Activated CD4-positive, alpha-beta T cell treated with anti-CD3 and anti-CD28 coated beads, Interleukin-10, Interleukin-2, amounts not matched to agents 100 ng/mL and 50 ng/mL, durations not matched to agents 16 hours and 8 hours (primary cell): ENCODE measurements at regions not wholly inside any gene's neighbourhood (a gene's known extent, or its start where the extent isn't known, plus 50 kb on each side); places are given as distances from the start of the nearest gene placed in this dataset.
"Not testable (repeated sequence)": the region's sequence is repeated elsewhere in the genome, so short reads cannot be mapped to it uniquely, and the experiment has no call there.

Source experiments
- DNase-seq: peaks from one replicate; pipeline ENCODE4 v3.0.0-alpha.2; 2020

DNA sequence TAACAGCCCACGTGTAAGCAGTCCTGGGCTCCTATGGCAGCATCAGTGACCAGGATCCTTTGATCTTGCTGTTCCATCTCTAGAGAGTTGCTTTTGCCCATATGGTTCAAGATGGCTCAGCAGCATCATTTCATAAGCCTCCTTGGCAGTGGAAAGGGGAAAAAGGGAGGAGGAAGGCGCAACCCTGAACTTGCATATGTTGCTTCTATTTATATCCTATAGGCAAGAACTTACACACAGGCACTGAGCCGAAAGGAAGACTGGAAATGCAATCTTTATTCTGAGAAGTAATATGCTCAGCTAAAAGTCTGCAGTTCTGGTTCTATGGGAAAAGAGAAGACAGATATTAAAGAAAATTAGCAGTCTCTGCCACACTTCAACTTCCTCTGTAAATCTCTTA lies 167.7 kb upstream of the PLXNC1 start:
- no peak for DNase-seq

DNA sequence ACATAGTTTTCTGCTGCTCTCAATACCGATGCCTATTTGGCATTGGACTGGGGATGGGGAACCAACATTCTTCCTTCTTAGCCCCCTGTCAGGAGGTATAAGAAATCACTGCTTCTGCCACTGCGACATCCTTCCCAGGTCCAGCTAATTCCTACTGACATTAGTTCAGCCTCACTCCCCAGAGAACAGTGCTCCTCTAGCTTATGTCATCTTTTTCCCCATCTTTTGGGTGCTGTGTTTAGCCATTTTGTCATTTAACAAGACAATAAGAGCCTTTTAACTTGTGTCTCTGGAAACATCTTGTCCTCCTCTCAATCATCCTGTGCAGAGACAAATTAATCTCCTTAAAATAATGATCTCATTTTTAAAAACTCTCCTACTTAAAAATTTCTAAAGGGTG lies 167.0 kb upstream of the PLXNC1 start:
- no peak for DNase-seq

DNA sequence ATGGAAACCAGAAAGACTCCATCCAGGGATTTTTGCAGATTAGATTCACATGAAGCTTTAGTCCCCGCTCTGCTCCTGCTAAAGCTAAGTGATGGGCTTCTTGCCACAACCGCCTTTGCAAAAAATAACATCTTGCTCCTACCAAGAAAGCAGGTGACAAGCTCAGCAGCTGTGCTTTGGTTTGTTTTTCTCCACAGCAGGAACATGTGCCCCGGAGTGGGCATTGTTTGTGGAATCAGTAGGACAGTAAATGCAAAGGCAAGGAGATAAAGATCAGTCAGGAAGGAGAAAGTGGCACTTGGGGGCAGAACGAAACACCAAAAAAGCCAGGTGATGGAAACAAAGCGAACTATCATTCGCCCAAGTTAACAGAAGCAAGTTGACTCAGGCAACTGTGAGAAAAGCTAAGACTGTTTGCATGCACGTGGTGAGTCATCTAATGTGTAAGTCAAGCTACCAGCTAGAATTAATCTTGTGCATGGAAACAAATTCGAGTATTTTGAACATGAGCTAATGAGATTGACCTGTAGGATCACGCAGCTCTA lies 165.5 kb upstream of the PLXNC1 start:
- peak; percentile 58 for DNase-seq

DNA sequence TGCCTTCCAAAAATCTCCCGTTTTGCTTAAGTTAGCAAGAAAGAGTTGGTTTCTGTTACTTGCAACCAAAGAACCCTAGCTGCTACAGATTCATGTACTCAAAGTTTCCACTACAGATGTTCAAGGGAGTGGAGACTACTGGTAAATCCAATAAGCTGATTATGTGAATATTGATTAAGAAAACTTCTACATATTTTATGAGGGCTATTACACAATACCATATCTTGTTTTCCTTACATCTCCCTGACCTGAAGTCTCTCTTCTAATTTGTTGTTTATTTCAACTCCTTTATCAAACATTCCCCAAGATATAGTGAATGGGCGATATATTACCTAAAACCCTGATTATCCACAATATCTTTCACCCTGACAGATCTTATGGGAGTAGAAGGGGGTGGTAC lies 164.4 kb upstream of the PLXNC1 start:
- no peak for DNase-seq

DNA sequence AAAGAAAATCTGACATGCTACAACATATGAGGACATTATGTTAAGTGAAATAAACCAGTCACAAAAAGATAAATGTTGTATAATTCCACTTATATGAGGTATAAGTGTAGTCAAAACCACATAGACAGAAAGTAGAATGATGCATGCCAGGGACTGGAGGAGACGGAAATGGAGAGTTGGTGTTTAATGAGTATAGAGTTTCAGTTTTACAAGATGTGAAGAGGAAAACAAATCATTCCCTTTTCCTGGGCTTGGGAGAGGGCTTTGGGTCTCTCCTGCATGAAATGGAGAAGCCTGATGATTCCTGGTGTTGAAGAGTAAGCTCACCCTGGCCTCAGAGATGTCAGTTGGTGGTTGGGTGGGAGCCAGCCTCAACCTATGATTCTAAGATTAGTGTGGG lies 158.4 kb upstream of the PLXNC1 start:
- no peak for DNase-seq

DNA sequence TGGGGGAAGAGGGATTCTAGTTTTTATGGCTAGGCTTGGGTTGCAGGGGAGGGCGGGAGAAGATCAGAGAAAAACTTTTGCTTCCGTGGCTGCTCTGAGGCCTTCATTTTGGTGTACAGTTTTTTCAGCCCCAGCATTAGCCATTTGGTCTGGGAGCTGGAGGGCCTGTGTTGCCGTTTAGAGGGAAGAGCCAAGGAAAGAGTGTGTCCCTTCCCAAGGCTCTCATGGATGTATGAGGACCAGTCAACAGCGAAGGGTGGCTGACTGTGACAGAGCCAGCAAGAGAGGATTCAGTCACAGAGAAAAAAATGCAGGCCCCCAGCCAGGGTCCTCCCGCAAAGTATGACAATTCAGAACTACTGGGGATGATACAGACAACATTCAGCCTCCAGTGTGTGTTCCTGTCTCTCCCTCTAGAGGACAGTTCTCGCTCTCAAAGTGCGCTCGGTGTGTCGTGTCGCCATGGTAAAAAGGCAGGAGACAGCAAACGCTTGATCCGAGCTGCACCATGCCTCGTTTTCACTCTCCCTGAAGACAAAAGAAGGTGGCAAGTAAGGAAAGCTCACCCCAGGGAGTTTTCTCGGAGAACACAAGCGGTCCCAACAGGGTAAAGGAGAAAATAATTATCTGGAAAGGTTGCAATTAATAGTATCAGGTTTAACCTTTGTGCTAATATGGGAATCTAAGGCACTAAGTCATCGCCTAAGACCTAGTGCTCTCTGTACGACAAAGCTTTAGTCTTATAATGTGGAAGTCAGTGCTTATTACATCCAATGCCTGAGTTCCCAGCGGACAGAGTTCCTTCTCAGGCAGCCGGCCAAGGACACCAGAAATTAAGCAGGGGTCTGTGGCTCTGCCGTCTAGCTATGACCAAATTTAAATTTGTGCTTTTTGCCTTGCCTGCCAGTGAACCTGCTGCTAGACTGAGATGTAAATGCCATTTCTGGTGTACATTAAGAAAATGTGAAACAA lies 157.3 kb upstream of the PLXNC1 start:
- DNase-seq: no peak

DNA sequence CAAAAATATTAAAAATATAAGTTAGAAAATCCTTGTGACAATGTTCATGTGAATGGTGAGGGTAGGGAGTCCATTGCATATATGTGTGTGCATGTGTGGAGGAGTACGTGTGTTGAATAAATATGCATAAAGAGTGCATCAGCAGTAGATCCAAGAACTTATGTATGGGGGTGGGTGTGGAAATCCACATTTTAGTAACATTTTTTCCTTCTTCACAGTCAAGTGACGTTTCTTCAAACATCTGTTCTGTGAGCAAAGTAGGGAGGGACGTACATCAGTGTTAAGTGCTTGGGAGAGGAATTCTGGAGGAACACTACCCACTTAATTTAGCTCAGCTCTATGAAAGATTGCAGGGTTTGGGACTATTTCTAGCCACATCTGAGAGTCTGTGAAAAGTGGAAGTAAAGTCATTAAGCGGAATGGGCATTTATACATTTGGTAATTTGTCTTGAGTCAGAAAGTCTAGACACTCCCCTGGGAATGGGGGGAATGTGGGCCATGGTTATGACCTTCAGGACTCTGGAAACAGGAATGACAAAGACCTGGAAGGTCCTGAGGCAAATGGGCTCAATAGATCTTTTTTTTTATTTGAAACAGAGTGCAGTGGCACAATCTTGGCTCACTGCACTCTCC lies 156.4 kb upstream of the PLXNC1 start:
- DNase-seq: no peak

DNA sequence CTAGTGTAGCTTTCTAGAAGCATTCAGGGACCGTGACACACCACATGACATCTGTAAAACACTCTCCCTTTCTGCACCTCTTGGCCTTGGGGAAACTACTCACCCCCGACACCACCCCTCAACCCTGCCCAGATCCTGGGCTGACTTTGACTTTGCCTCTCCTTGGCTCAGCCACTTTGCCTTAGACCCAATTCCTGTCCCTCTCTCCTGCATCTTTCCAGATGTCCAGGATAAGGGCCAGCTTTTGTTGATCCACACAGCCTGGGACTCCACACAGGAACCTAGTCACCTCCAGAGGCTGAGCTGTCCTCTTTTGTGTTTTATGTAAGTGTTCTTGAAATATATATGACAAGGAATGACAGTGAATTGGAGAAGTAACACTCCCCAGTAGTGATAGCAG lies 153.7 kb upstream of the PLXNC1 start:
- no peak for DNase-seq

DNA sequence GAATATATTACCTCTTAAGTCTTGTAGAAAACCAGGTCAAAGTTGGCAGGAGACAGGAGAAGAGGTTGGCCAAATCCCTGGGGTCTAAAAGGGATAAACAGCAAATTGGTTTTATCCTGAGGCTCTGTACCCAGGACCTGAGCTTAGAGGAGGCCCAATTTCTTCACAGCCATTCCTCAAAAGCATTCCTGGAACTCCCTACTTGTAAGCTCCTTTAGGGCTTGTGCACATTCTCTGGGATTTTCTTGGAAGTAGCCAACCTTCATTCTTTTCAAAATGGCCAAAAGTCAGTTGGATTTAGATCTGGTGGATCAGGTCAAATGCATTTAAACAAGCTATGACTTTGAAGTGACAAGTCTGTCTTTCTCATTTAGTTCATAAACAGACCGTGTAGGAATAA lies 152.1 kb upstream of the PLXNC1 start:
- DNase-seq: no peak

DNA sequence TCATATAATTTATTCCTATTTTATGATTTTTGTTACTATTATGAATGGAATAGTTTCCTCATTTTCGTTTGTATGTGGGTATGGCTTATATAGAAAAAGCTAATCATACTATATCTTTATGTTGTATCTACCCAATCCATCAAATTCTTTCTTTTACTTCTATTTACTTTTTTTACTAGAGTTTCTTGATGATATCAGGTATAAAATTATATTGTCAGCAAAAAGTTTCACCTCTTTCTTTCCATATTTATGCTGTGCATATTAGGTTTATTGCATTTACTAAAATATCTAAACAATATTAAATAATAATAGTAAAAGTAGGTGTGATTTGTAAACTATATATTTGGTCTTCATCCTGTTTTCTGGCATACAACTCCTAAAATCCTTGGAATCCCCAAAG lies 146.7 kb upstream of the PLXNC1 start:
- DNase-seq: no peak

DNA sequence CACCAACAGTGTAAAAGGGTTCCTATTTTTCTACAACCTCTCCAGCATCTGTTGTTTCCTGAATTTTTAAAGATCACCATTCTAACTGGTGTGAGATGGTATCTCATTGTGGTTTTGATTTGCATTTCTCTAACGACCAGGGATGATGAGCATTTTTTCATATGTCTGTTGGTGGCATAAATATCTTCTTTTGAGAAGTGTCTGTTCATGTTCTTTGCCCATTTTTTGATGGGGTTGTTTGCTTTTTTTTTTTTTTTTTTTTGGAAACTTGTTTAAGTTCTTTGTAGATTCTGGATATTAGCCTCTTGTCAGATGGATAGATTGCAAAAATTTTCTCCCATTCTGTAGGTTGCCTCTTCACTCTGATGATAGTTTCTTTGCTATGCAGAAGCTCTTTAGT lies 145.5 kb upstream of the PLXNC1 start:
- not testable (repeated sequence) for DNase-seq

DNA sequence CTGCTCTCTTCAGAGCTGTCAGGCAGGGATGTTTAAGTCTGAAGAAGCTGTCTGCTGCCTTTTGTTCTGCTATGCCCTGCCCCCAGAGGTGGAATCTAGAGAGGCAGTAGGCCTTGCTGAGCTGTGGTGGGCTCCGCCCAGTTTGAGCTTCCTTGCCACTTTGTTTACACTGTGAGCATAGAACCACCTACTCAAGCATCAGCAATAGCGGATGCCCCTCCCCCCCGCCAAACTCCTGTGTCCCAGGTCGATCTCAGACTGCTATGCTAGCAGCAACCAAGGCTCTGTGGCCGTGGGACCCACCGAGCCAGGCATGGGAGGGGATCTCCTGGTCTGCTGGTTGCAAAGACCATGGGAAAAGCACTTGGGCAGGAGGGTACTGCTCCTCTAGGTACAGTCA lies 140.5 kb upstream of the PLXNC1 start:
- peak; percentile 4 for DNase-seq

DNA sequence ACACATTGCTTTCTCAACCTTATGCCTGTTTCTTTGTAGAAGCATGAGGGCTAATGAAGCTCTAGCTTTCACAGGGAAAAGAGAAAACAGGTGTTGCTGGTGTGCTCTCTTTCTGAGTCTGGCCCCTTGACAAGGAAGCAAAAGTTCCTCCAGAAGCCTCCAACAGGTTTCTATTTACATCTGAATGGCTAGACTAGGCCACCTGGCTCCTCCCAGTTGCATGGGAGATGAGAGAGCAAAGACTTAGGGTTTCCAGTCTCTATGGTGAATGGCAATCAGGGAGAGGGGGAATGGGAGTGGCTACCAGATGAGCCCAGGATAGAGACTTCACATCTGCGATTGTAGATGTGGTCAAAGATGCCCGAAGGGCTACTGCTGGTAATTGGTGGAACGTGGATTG lies 138.1 kb upstream of the PLXNC1 start:
- no peak for DNase-seq

DNA sequence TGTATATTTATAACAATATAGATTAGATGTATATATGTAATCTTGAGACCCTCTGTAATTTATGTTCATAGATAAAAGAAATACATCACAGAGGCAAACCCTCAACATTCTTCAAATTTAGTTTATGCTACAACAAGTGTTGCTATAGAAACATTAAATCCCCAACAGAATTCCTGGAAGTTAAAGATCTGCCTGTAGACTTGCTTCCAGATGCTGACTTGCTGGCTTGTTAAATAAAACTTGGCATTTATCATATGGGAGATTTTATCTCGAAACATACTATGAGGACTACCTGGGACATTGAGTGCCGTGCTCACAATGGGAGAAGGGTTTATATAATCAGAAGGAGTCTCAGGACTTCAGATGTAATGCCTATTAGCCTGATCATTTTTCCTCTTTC lies 136.3 kb upstream of the PLXNC1 start:
- no peak for DNase-seq

DNA sequence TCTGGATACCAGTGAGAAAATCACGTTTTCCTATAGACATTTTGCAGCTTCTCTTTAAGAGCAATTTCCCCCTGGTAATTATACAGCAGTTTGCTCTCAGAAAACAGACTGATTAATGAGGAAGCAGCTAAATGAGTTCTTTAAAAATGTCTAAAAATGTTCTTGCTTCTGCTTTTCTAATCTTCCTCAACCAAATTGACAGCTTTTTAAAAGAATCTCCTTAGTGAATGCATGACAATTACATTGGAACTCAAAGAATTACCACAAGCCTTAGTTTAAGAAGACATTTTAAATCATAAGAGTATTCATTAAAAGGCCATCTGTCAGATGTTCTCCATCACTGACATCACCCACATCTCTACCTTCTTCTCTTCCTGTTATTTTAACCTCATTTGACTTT lies 135.8 kb upstream of the PLXNC1 start:
- DNase-seq: no peak

DNA sequence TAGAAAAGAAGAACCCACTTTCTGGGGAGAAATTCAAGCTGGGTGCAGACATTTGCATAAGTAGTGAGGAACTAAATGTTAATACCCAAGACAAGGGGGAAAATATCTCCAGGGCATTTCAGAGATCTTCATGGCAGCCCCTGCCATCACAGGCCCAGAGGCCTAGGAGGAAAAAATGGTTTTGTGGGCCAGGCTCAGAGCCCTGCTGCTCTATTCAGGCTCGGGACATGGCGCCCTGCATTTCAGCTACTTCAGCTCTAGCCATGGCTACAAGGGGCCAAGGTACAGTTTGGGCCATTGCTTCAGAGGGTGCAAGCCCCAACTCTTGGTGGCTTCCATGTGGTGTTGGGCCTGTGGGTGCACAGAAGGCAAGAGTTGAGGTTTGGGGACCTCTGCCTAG lies 131.1 kb upstream of the PLXNC1 start:
- DNase-seq: not testable (repeated sequence)

DNA sequence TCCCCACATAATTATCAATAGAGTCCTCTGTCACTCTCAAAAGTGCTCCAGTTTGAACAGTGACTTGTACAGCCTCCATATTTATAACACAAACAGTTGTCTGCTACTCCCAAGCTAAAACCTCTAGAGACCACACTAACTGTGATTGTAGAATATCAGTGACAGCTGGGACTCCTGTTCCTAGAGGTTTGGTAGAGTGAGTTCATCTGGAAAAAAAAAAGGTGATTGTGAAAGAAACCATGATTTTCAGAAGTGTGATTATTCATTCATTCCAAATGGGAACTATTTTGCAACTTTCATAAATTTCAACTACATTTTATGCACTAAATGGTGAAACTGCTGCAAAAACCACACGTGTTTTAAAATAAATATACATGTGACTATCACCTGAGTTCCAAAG lies 128.0 kb upstream of the PLXNC1 start:
- DNase-seq: no peak

DNA sequence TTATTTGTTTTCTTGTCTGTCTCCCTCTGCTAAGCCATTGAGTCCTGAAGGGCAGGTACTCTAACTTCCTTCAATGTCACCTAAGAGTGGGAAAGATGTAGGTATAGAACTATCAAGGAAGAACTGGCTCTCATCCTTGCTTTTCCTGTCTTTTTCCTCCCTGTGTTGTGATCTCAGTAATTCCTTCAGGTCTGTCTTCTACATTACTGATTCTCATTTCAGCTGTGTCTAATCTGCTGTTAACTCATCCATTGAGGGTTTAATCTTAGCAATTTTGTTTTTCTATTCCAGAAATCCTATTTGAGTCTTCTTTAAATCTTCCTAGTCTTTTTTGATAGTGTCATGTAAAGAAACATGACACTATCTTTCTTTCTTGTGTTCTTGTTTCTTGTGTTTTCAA lies 124.5 kb upstream of the PLXNC1 start:
- no peak for DNase-seq

DNA sequence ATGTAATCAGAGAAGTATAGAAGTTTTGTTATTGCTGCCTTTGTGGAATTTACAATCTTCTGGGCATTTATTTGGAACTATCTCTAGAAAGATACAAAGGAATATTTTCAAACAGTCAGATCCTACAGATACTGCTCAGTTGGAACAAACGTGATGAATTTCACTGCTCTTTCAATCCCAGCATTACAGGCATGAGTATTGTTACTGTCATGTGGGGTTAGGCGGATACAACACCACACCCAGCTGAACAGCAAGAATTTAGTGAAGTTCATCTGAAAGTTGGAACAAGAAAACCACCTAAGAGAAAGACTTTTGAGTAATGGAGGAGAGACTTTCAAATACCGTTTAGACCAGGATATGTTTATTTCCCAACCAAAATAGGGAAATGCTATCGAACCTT lies 123.3 kb upstream of the PLXNC1 start:
- DNase-seq: no peak

DNA sequence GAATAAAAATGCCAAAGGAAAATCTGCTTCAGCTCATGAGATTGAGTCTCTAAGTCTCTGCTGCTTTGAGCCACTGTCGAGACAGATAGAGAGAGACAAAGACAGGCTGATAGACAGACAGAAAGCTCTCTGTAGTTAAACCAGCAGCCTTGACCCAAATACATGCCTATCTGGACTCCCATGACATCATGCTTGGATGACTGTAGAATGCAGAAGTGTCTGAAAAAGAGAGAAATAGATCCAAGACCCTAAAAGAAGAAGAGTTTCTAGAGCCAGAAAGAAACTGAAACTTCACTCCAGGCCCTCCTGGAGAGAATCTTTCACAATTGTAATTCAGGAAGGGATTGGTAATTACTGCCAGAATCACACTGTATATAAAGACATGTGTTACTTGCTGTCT lies 122.6 kb upstream of the PLXNC1 start:
- no peak for DNase-seq

DNA sequence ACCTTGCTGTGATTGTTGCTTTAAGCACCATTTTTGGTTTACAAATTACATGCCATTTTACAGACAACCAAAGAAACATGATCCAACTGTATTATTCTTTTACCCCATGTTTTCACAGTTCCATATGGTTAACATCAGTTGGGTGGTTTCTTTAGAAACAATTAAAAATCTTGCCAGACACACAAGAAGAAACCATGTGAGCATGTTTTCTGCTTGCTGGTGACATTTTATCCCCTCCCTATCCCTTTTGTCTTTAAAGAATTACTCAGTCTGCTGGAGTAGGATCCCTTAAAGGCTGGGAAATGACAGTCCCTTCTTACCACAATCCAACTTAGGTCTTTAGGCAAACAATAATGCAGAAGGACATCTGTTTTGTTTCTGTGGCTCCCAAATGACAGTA lies 121.8 kb upstream of the PLXNC1 start:
- DNase-seq: no peak

DNA sequence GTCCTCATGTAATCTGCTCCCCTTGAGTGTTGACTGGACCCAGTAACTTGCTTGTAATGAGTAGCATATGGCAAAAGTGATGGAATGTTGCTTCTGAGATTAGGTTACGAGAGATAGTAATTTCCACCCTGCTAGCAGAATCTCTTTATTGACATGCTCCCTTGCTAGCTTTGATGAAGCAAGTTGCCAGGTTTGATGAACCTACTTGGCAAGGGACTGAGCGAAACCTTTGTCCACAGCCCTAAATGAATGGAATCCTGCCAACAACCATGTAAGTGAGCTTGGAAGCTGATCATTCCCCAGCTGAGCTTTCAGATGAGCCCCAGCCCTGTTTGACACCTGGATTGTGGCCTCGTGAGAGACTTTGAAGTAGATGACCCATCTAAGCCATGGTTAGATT lies 120.8 kb upstream of the PLXNC1 start:
- no peak for DNase-seq

DNA sequence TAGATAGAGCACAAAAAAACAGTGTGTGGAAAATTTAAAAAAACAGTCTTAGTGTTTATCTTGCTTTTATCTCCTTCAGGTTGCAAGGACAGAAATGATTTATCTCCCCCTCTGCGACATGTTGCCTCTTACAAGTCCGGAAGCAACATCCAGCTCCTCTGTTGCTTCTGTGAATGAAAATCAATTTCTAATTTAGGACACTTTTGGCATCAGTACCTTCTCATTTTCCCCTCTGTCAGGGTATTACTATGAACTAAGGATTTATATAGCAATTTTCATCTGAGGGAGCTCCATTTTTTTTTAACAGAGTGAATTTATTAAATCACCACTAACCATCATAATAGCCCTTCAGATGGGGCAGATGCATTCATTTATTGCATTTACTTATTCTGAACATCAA lies 116.6 kb upstream of the PLXNC1 start:
- DNase-seq: no peak

DNA sequence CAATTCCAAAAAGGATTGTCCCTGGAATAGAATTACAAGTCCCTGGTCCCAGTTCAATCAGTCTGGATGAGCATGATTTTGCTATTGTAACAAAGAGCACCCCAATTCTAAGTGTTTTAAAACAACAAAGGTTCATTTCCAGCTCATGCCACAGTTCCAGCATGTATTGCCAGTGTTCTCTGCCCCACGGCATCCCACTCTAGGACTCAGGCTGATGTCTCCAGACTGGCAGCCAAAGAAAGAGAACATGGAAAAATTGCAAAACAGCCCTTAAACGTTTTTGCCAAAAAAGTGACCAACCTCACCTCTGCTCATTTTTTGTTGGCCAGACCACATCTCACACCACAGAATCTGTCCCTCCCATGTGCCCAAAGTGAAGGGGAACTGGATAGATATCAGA lies 116.0 kb upstream of the PLXNC1 start:
- no peak for DNase-seq
